LNCaP clone FGC (cell line): ENCODE measurements at regions not wholly inside any gene's neighbourhood (a gene's known extent, or its start where the extent isn't known, plus 50 kb on each side); places are given as distances from the start of the nearest gene placed in this dataset.
"Not testable (repeated sequence)": the region's sequence is repeated elsewhere in the genome, so short reads cannot be mapped to it uniquely, and the experiment has no call there.

ENCODE experiments used
- DNase-seq: peaks from one replicate; pipeline ENCODE4 v3.0.0-alpha.2; 2011; ENCODE audit warnings: low read depth
- H3K4me3 ChIP-seq: 2 replicates; pipeline ENCODE4 v1.5.1; 2011; ENCODE audit warnings: mild to moderate bottlenecking, low read depth, low read length, control low read depth
- TF ChIP-seq, protein P1 (sequence below): IDR thresholded peaks from 2 replicates; pipeline ENCODE4 v1.5.1; 2012; ENCODE audit warnings: mild to moderate bottlenecking; ENCODE audit not compliant: control insufficient read depth, insufficient read depth; ENCODE audit errors: extremely low read depth

DNA sequence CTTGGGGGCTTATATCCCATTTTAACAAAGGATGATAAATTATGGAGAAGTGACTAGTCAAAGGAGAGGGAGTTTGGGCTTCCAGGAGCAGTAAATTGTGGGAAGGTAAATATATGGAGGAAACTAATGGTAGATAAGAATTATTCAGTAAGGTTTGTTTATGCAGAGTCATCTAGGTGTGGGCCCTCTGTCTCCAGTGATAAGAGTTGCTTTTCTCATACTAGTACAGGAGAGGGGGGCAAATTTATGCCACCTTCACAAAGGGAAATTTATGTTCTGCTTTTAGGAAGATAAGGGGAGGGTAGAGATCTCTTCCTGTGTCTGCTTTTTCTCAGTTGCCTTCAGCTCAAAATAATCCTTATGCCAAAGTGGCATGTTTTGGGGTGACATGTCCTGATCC is 383.7 kb upstream of the PPP2R3A start:
- no peak for DNase-seq
- no peak overlapping the region for H3K4me3 ChIP-seq
- TF ChIP-seq, protein P1, sequence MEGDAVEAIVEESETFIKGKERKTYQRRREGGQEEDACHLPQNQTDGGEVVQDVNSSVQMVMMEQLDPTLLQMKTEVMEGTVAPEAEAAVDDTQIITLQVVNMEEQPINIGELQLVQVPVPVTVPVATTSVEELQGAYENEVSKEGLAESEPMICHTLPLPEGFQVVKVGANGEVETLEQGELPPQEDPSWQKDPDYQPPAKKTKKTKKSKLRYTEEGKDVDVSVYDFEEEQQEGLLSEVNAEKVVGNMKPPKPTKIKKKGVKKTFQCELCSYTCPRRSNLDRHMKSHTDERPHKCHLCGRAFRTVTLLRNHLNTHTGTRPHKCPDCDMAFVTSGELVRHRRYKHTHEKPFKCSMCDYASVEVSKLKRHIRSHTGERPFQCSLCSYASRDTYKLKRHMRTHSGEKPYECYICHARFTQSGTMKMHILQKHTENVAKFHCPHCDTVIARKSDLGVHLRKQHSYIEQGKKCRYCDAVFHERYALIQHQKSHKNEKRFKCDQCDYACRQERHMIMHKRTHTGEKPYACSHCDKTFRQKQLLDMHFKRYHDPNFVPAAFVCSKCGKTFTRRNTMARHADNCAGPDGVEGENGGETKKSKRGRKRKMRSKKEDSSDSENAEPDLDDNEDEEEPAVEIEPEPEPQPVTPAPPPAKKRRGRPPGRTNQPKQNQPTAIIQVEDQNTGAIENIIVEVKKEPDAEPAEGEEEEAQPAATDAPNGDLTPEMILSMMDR = no peak

DNA sequence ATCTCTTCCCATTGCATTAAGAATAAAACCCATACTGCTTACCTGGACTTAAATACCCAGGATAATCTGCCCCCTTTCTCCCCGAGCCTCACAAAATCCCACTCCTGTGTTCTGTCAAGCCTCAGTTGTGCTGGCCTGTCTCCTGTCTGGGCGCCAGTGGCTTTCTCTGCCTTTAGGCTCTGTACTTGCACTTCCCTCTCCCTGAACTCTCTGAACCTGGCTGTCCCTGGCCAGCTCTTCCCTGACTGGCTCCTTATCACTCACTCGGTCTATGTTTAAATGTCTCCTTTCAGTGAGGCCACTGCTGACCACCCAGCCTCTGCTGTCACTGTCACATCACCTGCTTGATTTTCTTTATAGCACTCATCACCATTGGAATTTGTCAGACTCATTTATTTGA is 382.7 kb upstream of the PPP2R3A start:
- DNase-seq = no peak
- H3K4me3 ChIP-seq = no peak overlapping the region
- TF ChIP-seq, protein P1 = no peak

DNA sequence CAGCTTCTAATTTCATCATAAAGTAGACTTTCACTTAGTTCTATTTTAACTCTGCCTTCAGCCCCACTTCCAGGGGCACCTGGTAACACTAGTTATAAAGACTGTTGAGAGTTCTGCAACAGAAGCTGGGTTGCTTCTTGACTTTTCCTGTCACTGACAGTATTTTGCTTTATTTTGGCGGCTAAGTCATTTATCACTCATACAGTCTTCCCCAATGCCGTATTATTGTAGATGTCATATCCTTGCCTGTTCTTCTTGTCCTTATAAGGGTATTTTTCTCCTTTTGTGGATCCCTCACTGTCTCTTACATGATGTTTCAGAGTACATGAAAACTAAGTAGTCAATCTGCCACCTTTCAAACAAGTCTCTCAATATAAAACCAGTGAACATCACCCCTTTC is 369.0 kb upstream of the PPP2R3A start:
- TF ChIP-seq, protein P1 = no peak
- H3K4me3 ChIP-seq = no peak overlapping the region
- DNase-seq = no peak

DNA sequence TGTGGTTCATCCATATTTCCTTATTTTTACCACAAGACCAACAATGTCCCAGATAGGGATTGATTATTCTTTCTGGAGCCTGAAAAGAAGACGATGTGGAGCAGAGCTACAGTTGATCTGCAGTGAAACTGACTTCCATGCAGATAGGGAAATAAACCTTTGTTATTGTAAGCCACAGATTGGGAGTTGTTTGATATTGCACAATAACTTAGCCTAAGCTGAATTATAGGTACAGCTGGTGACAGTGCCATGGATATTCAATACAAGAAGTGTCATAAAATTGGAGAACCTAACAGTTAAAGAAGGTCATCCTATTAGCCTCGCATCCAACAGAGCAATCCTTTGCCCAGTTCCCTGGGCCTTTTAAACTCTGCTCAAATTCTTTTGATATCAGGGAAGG is 367.7 kb upstream of the PPP2R3A start:
- TF ChIP-seq, protein P1 = no peak
- no peak for DNase-seq
- no peak overlapping the region for H3K4me3 ChIP-seq

DNA sequence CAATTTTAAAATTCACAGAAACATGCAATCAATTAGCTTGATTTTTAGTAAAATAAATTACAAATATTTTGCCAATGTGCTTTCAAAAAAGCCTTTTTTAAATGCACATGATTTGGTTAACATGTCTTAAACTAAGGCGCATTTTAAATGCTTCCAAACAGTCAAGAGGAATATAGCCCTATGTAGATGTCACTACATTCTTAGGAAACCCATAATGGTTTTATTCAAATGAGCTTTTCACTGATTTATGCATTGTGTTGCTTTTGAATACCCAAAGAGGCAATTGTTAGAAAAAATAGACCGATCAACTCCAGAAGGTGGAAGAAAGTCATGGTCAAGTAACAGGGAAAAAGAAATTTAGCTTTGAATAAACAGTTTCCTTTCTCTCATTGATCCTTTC is 366.9 kb upstream of the PPP2R3A start:
- no peak for DNase-seq
- no peak overlapping the region for H3K4me3 ChIP-seq
- TF ChIP-seq, protein P1 = no peak

DNA sequence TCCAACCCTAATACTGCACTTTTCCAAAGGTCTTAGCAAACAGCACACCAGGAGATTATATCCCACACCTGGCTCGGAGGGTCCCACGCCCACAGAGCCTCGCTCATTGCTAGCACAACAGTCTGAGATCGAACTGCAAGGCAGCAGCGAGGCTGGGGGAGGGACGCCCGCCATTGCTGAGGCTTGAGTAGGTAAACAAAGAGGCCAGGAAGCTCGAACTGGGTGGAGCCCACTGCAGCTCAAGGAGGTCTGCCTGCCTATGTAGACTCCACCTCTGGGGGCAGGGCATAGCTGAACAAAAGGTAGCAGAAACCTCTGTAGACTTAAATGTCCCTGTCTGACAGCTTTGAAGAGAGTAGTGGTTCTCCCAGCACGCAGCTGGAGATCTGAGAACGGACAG is 361.0 kb upstream of the PPP2R3A start:
- H3K4me3 ChIP-seq, DNase-seq: not testable (repeated sequence)

DNA sequence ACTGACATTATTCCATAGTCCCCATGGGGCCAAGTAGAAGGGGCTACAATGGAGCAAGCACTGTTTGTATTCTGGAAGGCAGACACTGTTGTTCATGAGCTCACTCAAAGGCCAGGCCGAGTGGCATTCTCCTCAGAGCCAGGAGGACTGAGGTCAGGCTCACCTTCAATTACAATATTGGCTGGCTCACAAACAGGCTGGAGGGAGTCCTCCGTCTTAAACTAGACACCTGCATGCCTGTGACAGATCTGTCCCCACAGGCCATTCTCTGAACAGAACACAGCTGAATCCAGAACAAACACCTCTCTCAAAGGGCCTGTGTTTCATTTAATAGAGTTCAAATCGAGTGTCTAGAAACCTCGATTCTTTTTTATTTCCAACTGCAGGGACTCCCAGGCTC is 347.4 kb upstream of the PPP2R3A start:
- TF ChIP-seq, protein P1 = no peak
- no peak for DNase-seq
- no peak overlapping the region for H3K4me3 ChIP-seq
